Peyer's patch (tissue), 4 donors: ENCODE measurements at regions not wholly inside any gene's neighbourhood (a gene's known extent, or its start where the extent isn't known, plus 50 kb on each side); places are given as distances from the start of the nearest gene placed in this dataset.
A peak's percentile ranks its signal among the peaks of the same experiment; 100 is the strongest.

Experiments used
- DNase-seq, 3 donors: peaks; one replicate each; pipeline ENCODE4 v3.0.0-alpha.2; 2017 to 2019
- H3K27ac ChIP-seq, 4 donors: fragments of 200-600 bp; sonication (generic); one replicate each; pipeline ENCODE4 v1.5.1; 2016 to 2019
- H3K27me3 ChIP-seq, 2 donors: fragments of 200-600 bp; sonication (generic); one replicate each; pipeline ENCODE4 v1.5.1; 2019
- H3K36me3 ChIP-seq, 3 donors: fragments of 200-600 bp; sonication (generic); one replicate each; pipeline ENCODE4 v1.5.1; 2016 to 2019
- H3K4me1 ChIP-seq, 4 donors: fragments of 200-600 bp; sonication (generic); one replicate each; pipeline ENCODE4 v1.5.1; 2016 to 2019
- H3K4me3 ChIP-seq, 4 donors: fragments of 200-600 bp; sonication (generic); 1 replicate in 3 of 4; 2 replicates in 1 of 4; pipeline ENCODE4 v1.5.1; 2016 to 2019; ENCODE audit warnings: mild to moderate bottlenecking in 1 of 4
- H3K9me3 ChIP-seq, 4 donors: fragments of 200-600 bp; sonication (generic); one replicate each; pipeline ENCODE4 v1.5.1; 2016 to 2019; ENCODE audit warnings: mild to moderate bottlenecking in 1 of 4
- POLR2A ChIP-seq, 2 donors: fragments of 450-650 bp; IDR thresholded peaks; one replicate each; pipeline ENCODE4 v1.5.1; 2017; ENCODE audit warnings: antibody characterized with exemption in 2 of 2, mild to moderate bottlenecking in 2 of 2, moderate library complexity in 2 of 2
- TF ChIP-seq, protein P1 (sequence below), 6 experiments: fragments of 450-650 bp in 4 of 6; fragments of 200-600 bp in 2 of 6; sonication (generic) in 1 of 6; IDR thresholded peaks; one replicate each; pipeline ENCODE4 v1.5.1; 2017 to 2019; ENCODE audit warnings: antibody characterized with exemption in 6 of 6, mild to moderate bottlenecking in 3 of 6, moderate library complexity in 1 of 6

DNA sequence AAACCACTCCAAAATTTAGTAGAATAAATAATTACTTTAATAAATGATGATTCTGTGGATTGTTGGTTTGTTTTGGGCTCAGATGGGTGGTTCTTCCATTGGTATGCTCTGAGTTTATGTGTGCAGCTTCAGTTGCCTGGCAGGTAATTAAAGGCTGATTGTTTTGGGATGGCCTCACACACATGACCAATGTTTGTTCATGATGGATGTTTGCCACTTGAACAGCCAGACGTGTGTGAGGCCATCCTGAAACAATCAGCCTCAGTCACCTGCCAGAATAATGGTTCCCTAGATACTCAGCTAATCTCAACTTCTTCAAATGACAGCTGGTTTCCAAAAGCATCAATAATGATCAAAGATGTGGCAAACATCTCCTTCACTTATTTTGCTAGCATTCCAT is 352.5 kb upstream of the GULP1 start:
- no peak for DNase-seq
- no peaks in the 10 kb centered on the region for H3K9me3 ChIP-seq
- H3K36me3 ChIP-seq = no peaks in the 10 kb centered on the region
- no peak overlapping the region for H3K4me3 ChIP-seq
- H3K4me1 ChIP-seq = no peaks in the 10 kb centered on the region
- TF ChIP-seq, protein P1, sequence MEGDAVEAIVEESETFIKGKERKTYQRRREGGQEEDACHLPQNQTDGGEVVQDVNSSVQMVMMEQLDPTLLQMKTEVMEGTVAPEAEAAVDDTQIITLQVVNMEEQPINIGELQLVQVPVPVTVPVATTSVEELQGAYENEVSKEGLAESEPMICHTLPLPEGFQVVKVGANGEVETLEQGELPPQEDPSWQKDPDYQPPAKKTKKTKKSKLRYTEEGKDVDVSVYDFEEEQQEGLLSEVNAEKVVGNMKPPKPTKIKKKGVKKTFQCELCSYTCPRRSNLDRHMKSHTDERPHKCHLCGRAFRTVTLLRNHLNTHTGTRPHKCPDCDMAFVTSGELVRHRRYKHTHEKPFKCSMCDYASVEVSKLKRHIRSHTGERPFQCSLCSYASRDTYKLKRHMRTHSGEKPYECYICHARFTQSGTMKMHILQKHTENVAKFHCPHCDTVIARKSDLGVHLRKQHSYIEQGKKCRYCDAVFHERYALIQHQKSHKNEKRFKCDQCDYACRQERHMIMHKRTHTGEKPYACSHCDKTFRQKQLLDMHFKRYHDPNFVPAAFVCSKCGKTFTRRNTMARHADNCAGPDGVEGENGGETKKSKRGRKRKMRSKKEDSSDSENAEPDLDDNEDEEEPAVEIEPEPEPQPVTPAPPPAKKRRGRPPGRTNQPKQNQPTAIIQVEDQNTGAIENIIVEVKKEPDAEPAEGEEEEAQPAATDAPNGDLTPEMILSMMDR (IDR thresholded peaks at IDR 0.05) = no peak
- TF ChIP-seq POLR2A (IDR thresholded peaks at IDR 0.05) = no peak
- no peaks in the 10 kb centered on the region for H3K27me3 ChIP-seq
- no peak overlapping the region for H3K27ac ChIP-seq

DNA sequence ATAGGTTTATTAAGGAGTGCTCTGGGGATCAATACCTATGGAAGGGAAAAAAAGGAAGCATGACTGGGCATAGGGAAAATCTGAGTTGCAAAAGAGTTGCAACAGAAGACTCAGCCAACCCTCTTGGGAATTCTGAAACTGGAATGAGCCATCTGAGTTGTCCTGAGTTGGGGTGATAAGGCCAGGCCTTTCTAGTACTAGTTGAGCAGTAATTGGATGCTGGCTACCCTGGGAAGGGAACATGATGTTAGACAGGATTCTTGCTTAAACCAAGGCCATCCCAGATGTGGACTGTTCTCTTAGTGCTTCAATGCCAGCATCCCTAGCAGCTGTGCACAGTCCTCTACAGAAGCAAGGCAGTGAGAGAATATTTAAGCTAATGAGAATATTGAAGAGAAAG is 348.8 kb upstream of the GULP1 start:
- DNase-seq = no peak
- TF ChIP-seq, protein P1 (IDR thresholded peaks at IDR 0.05) = no peak
- no peak for TF ChIP-seq POLR2A (IDR thresholded peaks at IDR 0.05)

DNA sequence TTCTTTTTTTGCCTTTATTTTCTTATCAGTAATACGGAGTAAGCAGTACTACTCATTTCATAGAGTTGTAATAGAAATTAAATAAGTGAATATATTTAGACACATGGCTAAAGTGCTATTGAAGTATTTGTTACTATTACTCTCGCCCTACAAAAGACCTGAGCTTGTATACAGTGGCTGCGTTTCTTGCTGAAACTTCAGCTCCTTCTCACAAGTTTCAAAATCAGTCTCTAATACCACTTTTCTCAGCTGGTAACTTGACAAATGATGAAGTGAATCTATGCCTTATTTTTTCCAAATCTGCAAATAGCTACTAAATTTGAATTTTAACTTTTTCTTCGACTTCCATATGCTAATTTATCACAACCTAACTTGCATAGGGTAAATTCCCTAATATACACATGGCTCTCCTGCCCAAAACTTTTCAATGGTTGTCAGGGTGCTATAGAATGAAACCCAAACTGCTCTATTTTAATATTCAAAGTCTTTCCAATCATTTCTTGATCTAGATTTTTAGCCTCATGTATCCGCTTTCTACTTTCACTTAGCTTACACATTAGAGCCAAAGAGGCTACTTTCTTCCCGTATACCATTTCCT is 347.8 kb upstream of the GULP1 start:
- H3K27me3 ChIP-seq = no peaks in the 10 kb centered on the region

More for the DNA sequence above, 348.8 kb upstream of the GULP1 start:
- Histone ChIP-seq H3K27ac (no peak overlapping the region), H3K4me1 (no peaks in the 10 kb centered on the region), H3K4me3 (no peak overlapping the region), H3K9me3 (no peaks in the 10 kb centered on the region), H3K27me3 (no peaks in the 10 kb centered on the region), H3K36me3 (no peaks in the 10 kb centered on the region)

DNA sequence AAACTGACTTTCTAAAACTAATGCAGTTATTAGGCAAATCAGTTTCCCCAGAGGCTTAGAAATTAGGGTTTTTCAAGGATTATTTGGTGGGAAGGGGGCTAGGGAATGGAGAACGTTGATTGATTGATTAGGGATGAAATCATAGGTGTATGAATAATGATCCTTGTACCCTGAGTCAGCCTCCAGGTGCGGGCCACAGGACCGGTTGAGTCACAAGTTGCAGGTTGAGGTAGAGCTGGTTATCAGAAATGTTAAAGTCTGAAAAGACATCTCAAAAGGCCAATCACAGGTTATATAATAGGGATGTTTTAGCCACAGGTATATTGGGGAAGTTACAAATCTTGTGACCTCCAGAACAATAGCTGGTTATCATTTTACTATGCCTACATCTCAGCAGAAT is 341.8 kb upstream of the GULP1 start:
- peak in 1 of 3 donors; percentile 58 for DNase-seq
- Histone ChIP-seq H3K4me1 (no peaks in the 10 kb centered on the region), H3K27me3 (no peaks in the 10 kb centered on the region), H3K27ac (no peak overlapping the region), H3K4me3 (no peak overlapping the region), H3K9me3 (no peaks in the 10 kb centered on the region), H3K36me3 (no peaks in the 10 kb centered on the region)
- TF ChIP-seq POLR2A (IDR thresholded peaks at IDR 0.05) = no peak
- TF ChIP-seq, protein P1 (IDR thresholded peaks at IDR 0.05) = no peak

More for the DNA sequence above, 347.8 kb upstream of the GULP1 start:
- no peaks in the 10 kb centered on the region for H3K36me3 ChIP-seq
- no peak for TF ChIP-seq POLR2A (IDR thresholded peaks at IDR 0.05)
- TF ChIP-seq, protein P1 (IDR thresholded peaks at IDR 0.05) = no peak
- H3K4me3 ChIP-seq = no peak overlapping the region
- no peaks in the 10 kb centered on the region for H3K9me3 ChIP-seq
- H3K27ac ChIP-seq = no peak overlapping the region
- no peaks in the 10 kb centered on the region for H3K4me1 ChIP-seq
- no peak for DNase-seq

DNA sequence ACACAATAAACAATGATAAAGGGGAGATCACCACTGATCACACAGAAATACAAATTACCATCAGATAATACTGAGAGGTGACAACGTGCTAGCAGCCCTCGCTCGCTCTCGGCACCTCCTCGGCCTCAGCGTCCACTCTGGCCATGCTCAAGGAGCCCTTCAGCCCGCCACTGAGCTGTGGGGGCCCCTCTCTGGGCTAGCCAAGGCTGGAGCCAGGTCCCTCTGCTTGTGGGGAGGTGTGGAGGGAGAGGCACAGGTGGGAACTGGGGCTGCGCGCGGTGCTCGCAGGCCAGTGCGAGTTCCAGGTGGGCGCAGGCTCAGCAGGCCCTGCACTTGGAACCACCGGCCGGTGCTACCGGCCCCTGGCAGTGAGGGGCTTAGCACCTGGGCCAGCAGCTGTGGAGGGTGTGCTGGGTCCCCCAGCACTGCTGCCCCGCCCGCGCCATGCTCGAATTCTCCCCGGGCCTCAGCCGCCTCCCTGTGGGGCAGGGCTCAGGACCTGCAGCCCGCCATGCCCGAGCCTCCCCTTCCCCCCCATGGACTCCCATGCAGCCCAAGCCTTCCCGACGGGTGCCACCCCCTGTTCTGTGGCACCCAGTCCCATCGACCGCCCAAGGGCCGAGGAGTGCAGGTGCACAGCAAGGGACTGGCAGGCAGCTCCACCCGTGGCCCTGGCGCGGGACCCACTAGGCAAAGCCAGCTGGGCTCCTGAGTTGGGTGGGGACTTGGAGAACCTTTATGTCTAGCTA is 340.0 kb upstream of the GULP1 start:
- Histone ChIP-seq H3K27me3 (no peaks in the 10 kb centered on the region), H3K36me3 (no peaks in the 10 kb centered on the region), H3K9me3 (no peaks in the 10 kb centered on the region), H3K27ac (no peak overlapping the region), H3K4me1 (no peaks in the 10 kb centered on the region), H3K4me3 (no peak overlapping the region)
- TF ChIP-seq POLR2A (IDR thresholded peaks at IDR 0.05) = no peak
- TF ChIP-seq, protein P1 (IDR thresholded peaks at IDR 0.05) = no peak
- no peak for DNase-seq
